Bronchial epithelial cell (primary cell): ENCODE measurements at regions not wholly inside any gene's neighbourhood (a gene's known extent, or its start where the extent isn't known, plus 50 kb on each side); places are given as distances from the start of the nearest gene placed in this dataset.
A peak's percentile ranks its signal among the peaks of the same experiment; 100 is the strongest.

Experiments
- DNase-seq: peaks from one replicate; pipeline ENCODE4 v3.0.0-alpha.2; 2010; ENCODE audit warnings: low read depth
- FAIRE-seq: peaks from 2 replicates; lab custom pipeline; 2011; peaks lifted over from hg19 to GRCh38; lab: Jason Lieb, UNC
- H3K27me3 ChIP-seq: 2 replicates; pipeline ENCODE4 v1.5.1; 2011; ENCODE audit warnings: low read length; ENCODE audit not compliant: control insufficient read depth, insufficient read depth
- H3K36me3 ChIP-seq: 2 replicates; pipeline ENCODE4 v1.5.1; 2011; ENCODE audit warnings: low read length; ENCODE audit not compliant: control insufficient read depth, insufficient read depth
- H3K4me3 ChIP-seq: 2 replicates; pipeline ENCODE4 v1.5.1; 2011; ENCODE audit warnings: mild to moderate bottlenecking, low read depth, low read length, control low read depth
- TF ChIP-seq, protein P1 (sequence below): IDR thresholded peaks from 2 replicates; pipeline ENCODE4 v1.5.1; 2011; ENCODE audit warnings: mild to moderate bottlenecking, moderate library complexity, low read length, control low read depth, inconsistent platforms; ENCODE audit not compliant: insufficient read depth, severe bottlenecking

DNA sequence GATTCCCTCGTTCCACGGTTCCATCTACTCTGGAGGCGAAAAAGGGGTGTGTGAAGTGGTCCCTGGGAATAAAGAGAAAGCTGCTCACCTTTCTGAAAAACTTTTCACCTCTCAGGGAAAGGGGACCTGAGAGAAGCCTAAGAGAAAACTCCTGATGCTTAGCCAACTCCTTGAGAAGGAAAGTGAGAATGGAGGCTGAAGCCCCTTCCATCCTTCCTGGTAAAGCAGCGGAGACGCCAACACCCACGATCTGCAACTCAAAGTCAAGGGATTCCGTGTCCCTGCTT is 110.0 kb downstream of the ARF6 start:
- H3K4me3 ChIP-seq: peak overlapping the region; percentile 35
- H3K36me3 ChIP-seq: no peaks in the 10 kb centered on the region
- TF ChIP-seq, protein P1, sequence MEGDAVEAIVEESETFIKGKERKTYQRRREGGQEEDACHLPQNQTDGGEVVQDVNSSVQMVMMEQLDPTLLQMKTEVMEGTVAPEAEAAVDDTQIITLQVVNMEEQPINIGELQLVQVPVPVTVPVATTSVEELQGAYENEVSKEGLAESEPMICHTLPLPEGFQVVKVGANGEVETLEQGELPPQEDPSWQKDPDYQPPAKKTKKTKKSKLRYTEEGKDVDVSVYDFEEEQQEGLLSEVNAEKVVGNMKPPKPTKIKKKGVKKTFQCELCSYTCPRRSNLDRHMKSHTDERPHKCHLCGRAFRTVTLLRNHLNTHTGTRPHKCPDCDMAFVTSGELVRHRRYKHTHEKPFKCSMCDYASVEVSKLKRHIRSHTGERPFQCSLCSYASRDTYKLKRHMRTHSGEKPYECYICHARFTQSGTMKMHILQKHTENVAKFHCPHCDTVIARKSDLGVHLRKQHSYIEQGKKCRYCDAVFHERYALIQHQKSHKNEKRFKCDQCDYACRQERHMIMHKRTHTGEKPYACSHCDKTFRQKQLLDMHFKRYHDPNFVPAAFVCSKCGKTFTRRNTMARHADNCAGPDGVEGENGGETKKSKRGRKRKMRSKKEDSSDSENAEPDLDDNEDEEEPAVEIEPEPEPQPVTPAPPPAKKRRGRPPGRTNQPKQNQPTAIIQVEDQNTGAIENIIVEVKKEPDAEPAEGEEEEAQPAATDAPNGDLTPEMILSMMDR: no peak
- DNase-seq (no peak), FAIRE-seq (no peak)
- no peaks in the 10 kb centered on the region for H3K27me3 ChIP-seq

DNA sequence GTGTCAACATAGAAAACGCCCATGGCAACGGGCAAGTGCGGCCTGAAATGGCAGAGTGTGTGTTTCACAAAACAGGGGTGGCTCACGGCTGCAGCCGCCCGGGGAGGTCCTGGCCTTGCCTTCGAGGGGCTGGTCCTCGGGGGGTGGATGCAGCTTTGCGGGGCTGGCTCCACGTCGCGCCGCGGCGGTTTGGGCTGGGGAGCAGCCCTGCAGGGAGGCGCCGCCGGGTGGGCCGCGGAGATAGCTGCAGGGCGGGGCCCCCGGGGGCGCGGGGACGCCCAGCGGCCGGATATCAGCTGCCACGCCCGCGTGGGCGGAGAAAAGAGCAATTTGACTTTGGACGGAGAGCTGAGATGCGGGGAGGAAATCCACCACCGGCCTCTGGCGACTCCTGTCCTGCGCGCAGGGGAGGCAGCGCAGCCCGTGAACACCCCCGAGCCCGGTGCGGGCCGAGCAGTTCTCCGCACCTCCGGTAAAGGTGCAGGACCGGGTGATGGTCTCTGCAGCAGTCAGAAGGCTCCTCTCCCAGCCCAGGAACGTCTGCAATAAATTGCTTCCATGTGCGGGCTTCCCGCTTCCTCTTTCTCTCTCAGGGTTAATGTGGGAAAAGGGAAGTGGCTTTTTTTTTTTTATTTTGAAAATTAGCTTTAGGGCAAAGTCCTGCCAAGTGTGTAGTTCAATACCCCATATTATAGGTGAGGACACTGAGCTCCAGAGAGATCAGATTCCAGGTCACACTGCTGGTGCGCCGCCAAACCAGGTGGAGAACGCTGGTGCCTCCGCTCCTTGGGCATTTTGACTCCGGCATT is 110.5 kb downstream of the ARF6 start:
- no peak for DNase-seq
- no peaks in the 10 kb centered on the region for H3K27me3 ChIP-seq
- no peak for FAIRE-seq
- peak overlapping the region; percentile 35 for H3K4me3 ChIP-seq
- TF ChIP-seq, protein P1: no peak
- H3K36me3 ChIP-seq: no peaks in the 10 kb centered on the region

DNA sequence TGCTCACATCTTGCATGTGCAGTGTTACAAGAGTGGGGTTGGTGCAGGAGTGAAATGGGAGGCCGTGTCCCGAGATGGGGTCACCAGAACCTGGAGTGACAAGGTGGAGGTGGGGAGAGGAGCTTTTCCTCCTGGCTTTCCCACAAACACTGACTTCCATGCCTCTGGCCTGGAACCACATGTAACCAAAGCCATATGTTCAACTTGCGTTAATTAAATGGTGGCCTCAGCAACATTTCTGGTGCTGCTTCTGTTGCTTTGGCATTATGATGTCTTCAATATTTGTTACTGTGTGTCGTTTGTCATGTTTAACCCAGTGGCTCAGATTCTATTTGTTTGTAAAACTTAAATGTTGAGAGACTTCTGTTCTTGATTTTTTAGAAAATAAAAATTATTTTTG is 110.2 kb downstream of the VCPKMT start:
- no peak for FAIRE-seq
- Histone ChIP-seq H3K4me3 (no peak overlapping the region), H3K36me3 (no peaks in the 10 kb centered on the region), H3K27me3 (no peaks in the 10 kb centered on the region)
- TF ChIP-seq, protein P1: no peak
- DNase-seq: no peak

- DNase-seq: peak; percentile 66
- H3K36me3 ChIP-seq: no peaks in the 10 kb centered on the region
- no peak for FAIRE-seq
- H3K4me3 ChIP-seq: no peak overlapping the region
- H3K27me3 ChIP-seq: no peaks in the 10 kb centered on the region
- TF ChIP-seq, protein P1: peak; percentile 18
Observed at GRCh38 chr14:50007123-50007903, 109.1 kb downstream of the VCPKMT start.

GRCh38 chr14:50008562-50008961 is 107.8 kb downstream of the VCPKMT start:
- no peaks in the 10 kb centered on the region for H3K27me3 ChIP-seq
- H3K4me3 ChIP-seq: no peak overlapping the region
- H3K36me3 ChIP-seq: no peaks in the 10 kb centered on the region
- TF ChIP-seq, protein P1: no peak
- FAIRE-seq (no peak), DNase-seq (no peak)
